ENCODE measurements at regions not wholly inside any gene's neighbourhood (a gene's known extent, or its start where the extent isn't known, plus 50 kb on each side); places are given as distances from the start of the nearest gene placed in this dataset.

DNA sequence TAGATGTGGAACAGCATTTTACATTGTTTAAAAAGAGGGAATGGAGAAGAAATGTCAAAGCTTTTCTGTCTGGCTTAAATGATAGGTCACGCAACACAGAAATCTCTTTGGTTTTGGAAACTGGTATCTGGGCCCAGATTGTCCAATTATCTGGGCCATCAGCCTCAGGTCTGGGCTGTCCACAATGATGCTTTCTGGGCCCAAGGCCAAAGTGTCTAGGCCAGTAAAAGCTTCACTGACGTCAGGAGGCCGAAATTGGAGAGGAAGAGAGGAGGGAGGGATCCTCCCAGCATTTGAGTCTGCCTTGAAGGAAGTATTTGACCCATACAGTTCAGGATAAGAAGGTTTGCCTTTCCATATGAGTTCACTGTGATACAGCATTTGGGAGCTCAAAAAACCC lies 60.7 kb upstream of the ALDH1A3 start:
- DNase-seq (ENCODE audit: low read depth) = no peak

DNA sequence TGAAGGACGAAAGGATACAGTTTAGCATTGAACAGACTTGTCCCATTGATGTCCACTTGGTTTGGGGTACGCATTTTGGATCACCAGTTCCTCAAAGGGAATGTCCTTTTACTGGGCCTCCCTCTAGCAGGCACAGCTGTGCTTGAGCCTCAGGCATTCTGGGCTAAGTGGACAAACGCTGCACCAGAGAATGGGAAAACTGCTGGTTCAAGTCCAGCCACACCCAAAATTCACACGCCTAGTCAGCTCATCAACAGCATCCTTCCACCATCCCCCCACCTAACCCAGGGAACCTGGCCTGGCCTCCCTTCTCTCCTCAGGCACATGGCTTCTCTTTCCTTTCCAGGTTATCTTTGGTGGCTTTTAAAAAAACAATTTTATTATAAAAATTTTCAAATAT lies 59.1 kb upstream of the ALDH1A3 start:
- DNase-seq (ENCODE audit: low read depth) = no peak

DNA sequence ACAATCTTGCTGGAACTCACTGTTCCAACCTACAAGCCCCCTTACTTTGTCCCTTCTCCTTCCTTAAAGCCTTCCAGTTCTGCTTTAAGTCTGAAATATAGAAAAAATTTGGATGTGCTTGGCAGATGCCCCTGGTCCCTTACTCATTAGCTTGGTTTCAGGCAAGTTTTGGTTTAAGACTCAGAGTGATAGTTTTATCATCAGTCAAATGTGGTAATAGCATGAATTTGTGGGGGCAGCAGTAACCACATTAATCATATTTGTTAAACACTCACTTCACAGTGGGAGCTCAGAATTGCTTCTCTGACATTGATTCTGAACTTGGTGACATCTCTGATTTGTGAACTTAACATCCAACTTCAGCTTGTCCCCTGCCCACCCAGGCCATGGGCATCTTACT lies 58.3 kb upstream of the ALDH1A3 start:
- no peak for DNase-seq (ENCODE audit: low read depth)

DNA sequence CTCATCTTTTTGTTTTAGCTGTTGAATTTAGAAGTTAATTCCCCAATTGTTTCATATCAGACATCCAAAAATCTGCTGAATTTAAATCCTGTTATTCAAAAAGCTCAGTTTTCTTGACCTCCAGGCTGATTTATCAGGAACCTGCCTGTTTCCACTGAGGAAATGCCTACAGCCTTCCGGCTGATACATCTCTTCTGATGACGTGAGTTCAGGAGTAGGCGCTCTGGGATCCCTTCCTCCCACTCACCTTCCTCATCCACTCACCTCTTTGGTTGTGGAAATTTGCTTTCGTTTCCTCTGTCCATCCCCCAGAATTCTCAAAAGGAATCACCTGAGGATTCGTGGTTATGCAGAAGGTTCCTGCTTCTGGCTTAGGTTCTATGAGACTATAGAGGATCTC lies 55.4 kb upstream of the ALDH1A3 start:
- DNase-seq (ENCODE audit: low read depth) = no peak

DNA sequence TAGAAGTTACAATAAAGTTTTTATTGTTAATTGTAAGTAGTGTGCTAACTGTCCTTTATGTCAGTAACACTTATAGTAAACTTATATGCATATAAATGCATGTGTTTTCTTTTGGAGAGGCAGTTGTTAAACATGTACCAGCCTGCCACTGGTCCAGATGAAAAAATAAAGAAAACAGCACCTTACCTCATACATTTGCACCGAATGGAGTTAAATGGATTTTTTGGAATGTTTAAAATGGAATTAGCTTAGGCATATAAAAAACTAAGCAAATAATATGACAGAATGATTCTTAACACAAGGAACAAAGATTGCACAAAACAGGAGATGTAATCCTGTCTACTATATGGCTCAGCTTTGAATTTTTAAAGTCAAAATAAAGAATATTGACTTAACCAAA lies 50.2 kb upstream of the ALDH1A3 start:
- DNase-seq (ENCODE audit: low read depth) = no peak
